Spleen (tissue), 11 donors: ENCODE measurements at regions not wholly inside any gene's neighbourhood (a gene's known extent, or its start where the extent isn't known, plus 50 kb on each side); places are given as distances from the start of the nearest gene placed in this dataset.

Experiments used
- DNase-seq: peaks from one replicate; pipeline ENCODE4 v3.0.0-alpha.2; 2020
- H3K27ac ChIP-seq, 8 donors: fragments of 200-600 bp; sonication (generic) in 7 of 8; 1 replicate in 4 of 8; 2 replicates in 4 of 8; pipeline versions ENCODE4 v1.5.0 to v1.8.0; 2016 to 2021; ENCODE audit warnings: inconsistent platforms in 4 of 8, mild to moderate bottlenecking in 4 of 8, moderate library complexity in 1 of 8
- H3K27me3 ChIP-seq, 7 donors: fragments of 200-600 bp; sonication (generic) in 6 of 7; replicated peaks in 1 of 7; 1 replicate in 4 of 7; 2 replicates in 3 of 7; pipeline versions ENCODE4 v1.5.0 to v1.8.0; 2016 to 2021; ENCODE audit warnings: inconsistent platforms in 3 of 7, mild to moderate bottlenecking in 1 of 7
- H3K36me3 ChIP-seq, 6 donors: fragments of 200-600 bp; sonication (generic) in 5 of 6; 1 replicate in 4 of 6; 2 replicates in 2 of 6; pipeline versions ENCODE4 v1.5.0 to v1.8.0; 2016 to 2021; ENCODE audit warnings: inconsistent platforms in 2 of 6
- H3K4me1 ChIP-seq, 6 donors: fragments of 200-600 bp; sonication (generic) in 5 of 6; 1 replicate in 3 of 6; 2 replicates in 3 of 6; pipeline versions ENCODE4 v1.5.0 to v1.8.0; 2016 to 2021; ENCODE audit warnings: inconsistent platforms in 3 of 6
- H3K4me3 ChIP-seq, 8 donors: fragments of 200-600 bp; sonication (generic) in 7 of 8; 1 replicate in 4 of 8; 2 replicates in 4 of 8; pipeline versions ENCODE4 v1.5.0 to v1.8.0; 2016 to 2021; ENCODE audit warnings: inconsistent platforms in 4 of 8, mild to moderate bottlenecking in 4 of 8, moderate library complexity in 2 of 8
- H3K9me3 ChIP-seq, 8 donors: fragments of 200-600 bp; sonication (generic) in 7 of 8; 1 replicate in 4 of 8; 2 replicates in 4 of 8; pipeline versions ENCODE4 v1.5.0 to v1.8.0; 2016 to 2021; ENCODE audit warnings: inconsistent platforms in 4 of 8
- POLR2A ChIP-seq, 3 donors: fragments of 450-650 bp; IDR thresholded peaks; one replicate each; pipeline ENCODE4 v1.5.1; 2017; ENCODE audit warnings: antibody characterized with exemption in 3 of 3, mild to moderate bottlenecking in 1 of 3
- POLR2AphosphoS5 ChIP-seq, 3 donors: sonication (generic); formaldehyde crosslinking; IDR thresholded peaks; one replicate each; pipeline ENCODE4 v1.5.1; 2017; ENCODE audit warnings: antibody characterized with exemption in 3 of 3
- WGBS, 5 donors: extraction: QIAGEN DNeasy Blood & Tissue Kit in 3 of 5; methylation state at CpG; one replicate each; pipeline versions ENCODE4 v1.1.5 to v1.1.7; 2013 to 2018; 5-methylcytosine and 5-hydroxymethylcytosine counted together
- intact Hi-C: fragments of 100-400 bp; cut with DNase I; formaldehyde crosslinking; loops from one replicate; pipeline ENCODE4 v1.15.0; 2023; ENCODE audit warnings: low total_unique reads
- TF ChIP-seq, protein P1 (sequence below), 11 experiments: fragments of 200-600 bp in 7 of 11; fragments of 450-650 bp in 4 of 11; sonication (generic) in 4 of 11; IDR thresholded peaks in 8 of 11; conservative IDR thresholded peaks in 3 of 11; 1 replicate in 7 of 11; 2 replicates in 4 of 11; pipeline versions ENCODE4 v1.4.0 to v1.8.0; 2016 to 2021; ENCODE audit warnings: antibody characterized with exemption in 11 of 11, inconsistent platforms in 4 of 11, mild to moderate bottlenecking in 1 of 11
- donor health status: healthy with polysubstance abuse.
- donor health status: DM: no; HTN: no; CAD: no; lungs with moderate emphysema.
- donor health status: DM: no; HTN: no; CAD: no.
- donor health status: Bipolar disorder and iron deficiency.
- donor health status: healthy.
- donor health status: DM: no; HTN: no; CAD: no.
- donor health status: DM: yes; HTN: yes; CAD: no.

DNA sequence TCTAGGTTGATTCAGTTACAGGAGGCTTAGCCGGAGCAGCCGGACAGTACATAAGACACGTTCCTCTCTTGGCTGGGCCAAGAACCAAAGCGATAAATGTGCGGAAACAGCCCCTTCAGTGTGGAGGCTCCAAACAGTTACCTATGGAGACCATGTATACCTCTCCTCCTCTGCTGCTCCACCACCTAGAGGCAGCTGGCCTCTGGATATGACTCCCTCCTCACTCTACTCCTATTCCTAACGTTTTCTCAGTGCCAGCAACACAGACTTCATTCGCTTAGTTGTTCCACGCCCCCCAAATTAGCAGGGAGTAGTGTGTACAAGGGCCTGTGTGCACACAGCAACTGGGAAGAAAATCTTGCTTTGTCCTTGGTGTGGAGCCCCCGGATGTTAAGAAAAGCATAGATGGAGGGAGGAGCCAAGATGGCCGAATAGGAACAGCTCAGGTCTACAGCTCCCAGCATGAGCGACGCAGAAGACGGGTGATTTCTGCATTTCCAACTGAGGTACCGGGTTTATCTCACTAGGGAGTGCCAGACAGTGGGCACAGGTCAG lies 362.3 kb upstream of the KIRREL3 start:
- H3K4me1 ChIP-seq = no peaks in the 10 kb centered on the region
- intact Hi-C loops = no loop called here
- no peaks in the 10 kb centered on the region for H3K36me3 ChIP-seq
- no peaks in the 10 kb centered on the region for H3K9me3 ChIP-seq
- DNase-seq = no peak
- H3K27me3 ChIP-seq = peaks cover 0 to 14% (median 0%) of the 10 kb centered on the region in 7 donors
- no peak for TF ChIP-seq POLR2AphosphoS5 (IDR thresholded peaks at IDR 0.05)
- TF ChIP-seq POLR2A (IDR thresholded peaks at IDR 0.05) = no peak
- WGBS, 5 donors = 89 to 93% (median 91%) methylated on average over 14 of the region's 14 CpGs
- H3K4me3 ChIP-seq = no peak overlapping the region
- H3K27ac ChIP-seq = no peak overlapping the region

DNA sequence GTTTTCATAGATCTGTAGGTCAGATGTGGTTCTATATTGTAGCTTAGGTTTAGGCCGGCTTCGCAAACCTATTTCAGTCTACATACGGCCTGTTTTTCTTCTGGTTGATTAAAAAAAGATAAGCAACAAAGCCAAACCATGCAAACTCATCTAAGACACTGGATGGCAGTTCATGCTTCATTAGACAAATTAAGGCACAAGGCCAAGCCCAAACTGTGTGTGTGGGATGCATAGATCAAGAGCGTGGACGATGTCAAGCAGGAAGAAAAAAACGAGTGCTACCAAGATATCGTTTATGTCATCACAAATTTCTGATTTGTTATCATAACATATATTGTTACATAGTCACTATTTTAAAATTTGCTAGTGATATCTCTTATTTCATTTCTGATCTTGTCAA lies 357.6 kb upstream of the KIRREL3 start:
- Histone ChIP-seq H3K4me1 (no peaks in the 10 kb centered on the region), H3K9me3 (no peaks in the 10 kb centered on the region), H3K36me3 (no peaks in the 10 kb centered on the region), H3K4me3 (no peak overlapping the region), H3K27me3 (peaks cover 0 to 8% (median 0%) of the 10 kb centered on the region in 7 donors), H3K27ac (no peak overlapping the region)
- intact Hi-C loops = no loop called here
- no peak for DNase-seq
- TF ChIP-seq POLR2A (IDR thresholded peaks at IDR 0.05) (no peak), POLR2AphosphoS5 (IDR thresholded peaks at IDR 0.05) (no peak)
- TF ChIP-seq, protein P1, sequence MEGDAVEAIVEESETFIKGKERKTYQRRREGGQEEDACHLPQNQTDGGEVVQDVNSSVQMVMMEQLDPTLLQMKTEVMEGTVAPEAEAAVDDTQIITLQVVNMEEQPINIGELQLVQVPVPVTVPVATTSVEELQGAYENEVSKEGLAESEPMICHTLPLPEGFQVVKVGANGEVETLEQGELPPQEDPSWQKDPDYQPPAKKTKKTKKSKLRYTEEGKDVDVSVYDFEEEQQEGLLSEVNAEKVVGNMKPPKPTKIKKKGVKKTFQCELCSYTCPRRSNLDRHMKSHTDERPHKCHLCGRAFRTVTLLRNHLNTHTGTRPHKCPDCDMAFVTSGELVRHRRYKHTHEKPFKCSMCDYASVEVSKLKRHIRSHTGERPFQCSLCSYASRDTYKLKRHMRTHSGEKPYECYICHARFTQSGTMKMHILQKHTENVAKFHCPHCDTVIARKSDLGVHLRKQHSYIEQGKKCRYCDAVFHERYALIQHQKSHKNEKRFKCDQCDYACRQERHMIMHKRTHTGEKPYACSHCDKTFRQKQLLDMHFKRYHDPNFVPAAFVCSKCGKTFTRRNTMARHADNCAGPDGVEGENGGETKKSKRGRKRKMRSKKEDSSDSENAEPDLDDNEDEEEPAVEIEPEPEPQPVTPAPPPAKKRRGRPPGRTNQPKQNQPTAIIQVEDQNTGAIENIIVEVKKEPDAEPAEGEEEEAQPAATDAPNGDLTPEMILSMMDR (IDR thresholded peaks at IDR 0.05 in 8 of 11, conservative IDR thresholded peaks at IDR 0.05 in 3 of 11) = no peak
- 84 to 91% (median 89%) methylated on average over 7 of the region's 7 CpGs for WGBS, 5 donors

GRCh38 chr11:127350476-127350875 lies 349.9 kb upstream of the KIRREL3 start:
- Histone ChIP-seq H3K4me3 (no peak overlapping the region), H3K4me1 (no peaks in the 10 kb centered on the region), H3K36me3 (no peaks in the 10 kb centered on the region), H3K27ac (no peak overlapping the region), H3K27me3 (no peaks in the 10 kb centered on the region), H3K9me3 (peaks cover 0 to 14% (median 8%) of the 10 kb centered on the region in 8 donors)
- intact Hi-C loops = no loop called here
- DNase-seq = no peak
- 72 to 86% (median 81%) methylated on average over 3 of the region's 3 CpGs for WGBS, 5 donors
- TF ChIP-seq POLR2AphosphoS5 (IDR thresholded peaks at IDR 0.05) (no peak), POLR2A (IDR thresholded peaks at IDR 0.05) (no peak)
- TF ChIP-seq, protein P1 (IDR thresholded peaks at IDR 0.05 in 8 of 11, conservative IDR thresholded peaks at IDR 0.05 in 3 of 11) = no peak

DNA sequence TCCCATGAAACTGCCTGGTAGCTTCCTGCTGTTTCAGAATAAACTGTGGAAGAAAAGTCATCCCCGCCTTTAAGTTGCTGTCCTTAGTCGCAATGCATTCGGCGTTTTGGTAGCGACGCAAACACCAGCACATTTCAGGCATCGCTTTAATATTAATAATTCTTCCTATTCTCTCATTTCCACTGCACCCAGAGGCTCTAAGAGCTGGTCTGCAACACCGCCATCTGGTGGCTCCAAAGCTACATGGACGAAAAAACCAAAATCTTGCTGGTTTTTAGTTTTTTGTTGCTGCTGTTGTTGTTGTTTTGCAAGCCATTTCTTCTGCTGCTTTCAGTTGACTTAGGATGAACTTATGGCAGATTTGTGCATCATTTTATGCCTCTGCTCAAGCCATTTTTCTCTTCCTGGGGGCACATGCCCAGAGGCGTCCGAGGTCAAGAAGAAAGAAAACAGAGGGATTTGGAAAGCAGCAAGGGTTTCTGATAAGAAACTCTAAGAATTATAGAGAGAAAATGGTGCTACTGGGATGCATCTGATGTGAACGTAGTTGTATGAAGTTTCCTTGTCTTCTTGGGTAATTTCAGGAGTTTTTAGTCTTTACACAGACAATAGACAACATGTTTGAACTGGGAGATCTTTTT lies 345.4 kb upstream of the KIRREL3 start:
- Histone ChIP-seq H3K27ac (no peak overlapping the region), H3K27me3 (no peaks in the 10 kb centered on the region), H3K9me3 (peaks cover 0 to 14% (median 8%) of the 10 kb centered on the region in 8 donors), H3K4me1 (no peaks in the 10 kb centered on the region), H3K36me3 (no peaks in the 10 kb centered on the region), H3K4me3 (no peak overlapping the region)
- TF ChIP-seq POLR2AphosphoS5 (IDR thresholded peaks at IDR 0.05) = no peak
- TF ChIP-seq, protein P1 (IDR thresholded peaks at IDR 0.05 in 8 of 11, conservative IDR thresholded peaks at IDR 0.05 in 3 of 11) = peak in 9 of 11 experiments; percentile 5 to 62 (median 46)
- intact Hi-C loops = loop anchor here (10.0 kb wide), 3 partner anchors 631 to 901 kb away; no protein-coding TSS in a partner anchor
- WGBS, 5 donors = 34 to 43% (median 39%) methylated on average over 12 of the region's 12 CpGs
- no peak for DNase-seq
